IMR-90 (cell line): ENCODE measurements at regions not wholly inside any gene's neighbourhood (a gene's known extent, or its start where the extent isn't known, plus 50 kb on each side); places are given as distances from the start of the nearest gene placed in this dataset.

Experiments used
- ATAC-seq: fragments of 200-7000 bp; cut with Tn5 transposase; 2 replicates; pipeline ENCODE4 v1.9.1; 2020; ENCODE audit warnings: low read depth, mild to moderate bottlenecking, moderate library complexity
- BruUV-seq: library from RNA; stranded (reverse); fragments of 400-500 nt; replicated peaks from 2 replicates; lab custom pipeline; 2021; lab: Mats Ljungman, UMichigan
- CTCF ChIA-PET: fragments of 300-600 bp; formaldehyde crosslinking; extraction: SDS; loops from one replicate; lab custom pipeline; 2021; ENCODE audit warnings: antibody characterized with exemption; lab: Yijun Ruan, JAX
- POLR2A ChIA-PET: fragments of 300-600 bp; sonication (Branson Sonifier 250); formaldehyde crosslinking; loops from one replicate; lab custom pipeline; 2022; ENCODE audit warnings: antibody characterized with exemption; ENCODE audit not compliant: unreplicated experiment; lab: Charles Lee
- DNase-seq: peaks from one replicate; pipeline ENCODE4 v3.0.0; 2013
- H2AFZ ChIP-seq: replicated peaks from 2 replicates; pipeline ENCODE3; 2013; ENCODE audit warnings: low read length, mild to moderate bottlenecking; ENCODE audit not compliant: poor library complexity
- H2AK5ac ChIP-seq: 2 replicates; pipeline ENCODE4 v1.6.1; 2013; ENCODE audit warnings: low read depth, low read length, inconsistent platforms
- H2AK9ac ChIP-seq: replicated peaks from 2 replicates; pipeline ENCODE3; 2013; ENCODE audit warnings: mild to moderate bottlenecking, low read depth, low read length, moderate library complexity; ENCODE audit not compliant: poor library complexity
- H2BK120ac ChIP-seq: 2 replicates; pipeline ENCODE4 v1.6.1; 2013; ENCODE audit warnings: low read depth, low read length, inconsistent platforms
- H2BK15ac ChIP-seq: 3 replicates; pipeline ENCODE4 v1.6.1; 2013; ENCODE audit warnings: low read depth, low read length, inconsistent platforms
- H2BK20ac ChIP-seq: 2 replicates; pipeline ENCODE4 v1.6.1; 2013; ENCODE audit warnings: low read depth, mild to moderate bottlenecking, inconsistent platforms, low read length, moderate library complexity
- H2BK5ac ChIP-seq: 2 replicates; pipeline ENCODE4 v1.6.1; 2013; ENCODE audit warnings: mild to moderate bottlenecking, low read depth, low read length, inconsistent platforms; ENCODE audit not compliant: poor library complexity, severe bottlenecking
- H3K14ac ChIP-seq: replicated peaks from 2 replicates; pipeline ENCODE4 v1.6.1; 2013; ENCODE audit warnings: low read depth, low read length, inconsistent platforms
- H3K18ac ChIP-seq: 2 replicates; pipeline ENCODE4 v1.6.1; 2013; ENCODE audit warnings: low read depth, low read length, control low read depth
- H3K23ac ChIP-seq: 2 replicates; pipeline ENCODE4 v1.6.1; 2013; ENCODE audit warnings: low read depth, low read length, inconsistent platforms
- H3K27ac ChIP-seq: 2 replicates; pipeline ENCODE4 v1.5.1; 2013; ENCODE audit warnings: mild to moderate bottlenecking, control low read depth, low read length; ENCODE audit not compliant: insufficient read depth
- H3K27me3 ChIP-seq: 2 replicates; pipeline ENCODE4 v1.6.1; 2013; ENCODE audit warnings: low read length; ENCODE audit not compliant: control insufficient read depth, insufficient read depth
- H3K36me3 ChIP-seq: 2 replicates; pipeline ENCODE4 v1.6.1; 2013; ENCODE audit warnings: low read length, mixed read lengths; ENCODE audit not compliant: control insufficient read depth, insufficient read depth
- H3K4ac ChIP-seq: 2 replicates; pipeline ENCODE4 v1.6.1; 2013; ENCODE audit warnings: low read depth, low read length, inconsistent platforms
- H3K4me1 ChIP-seq: 2 replicates; pipeline ENCODE4 v1.6.1; 2013; ENCODE audit warnings: low read length, mixed read lengths; ENCODE audit not compliant: control insufficient read depth, insufficient read depth
- H3K4me2 ChIP-seq: 2 replicates; pipeline ENCODE4 v1.6.1; 2013; ENCODE audit warnings: low read depth, mild to moderate bottlenecking, control low read depth, low read length, moderate library complexity
- H3K4me3 ChIP-seq: 2 replicates; pipeline ENCODE4 v1.5.1; 2013; ENCODE audit warnings: low read depth, mild to moderate bottlenecking, control low read depth, low read length, moderate library complexity; ENCODE audit not compliant: insufficient read depth
- H3K56ac ChIP-seq: 2 replicates; pipeline ENCODE4 v1.6.1; 2013; ENCODE audit warnings: low read length, inconsistent platforms; ENCODE audit not compliant: insufficient read depth; ENCODE audit errors: extremely low read depth
- H3K79me1 ChIP-seq, 2 experiments: 2 replicates each; pipeline ENCODE4 v1.6.1; 2013; ENCODE audit warnings: low read length in 2 of 2, inconsistent platforms in 1 of 2, low read depth in 1 of 2
- H3K9ac ChIP-seq: 2 replicates; pipeline ENCODE4 v1.6.1; 2013; ENCODE audit warnings: low read depth, low read length, control low read depth
- H3K9me1 ChIP-seq: 2 replicates; pipeline ENCODE4 v1.6.1; 2013; ENCODE audit warnings: low read length, inconsistent platforms; ENCODE audit not compliant: insufficient read depth
- H3K9me3 ChIP-seq: 2 replicates; pipeline ENCODE4 v1.6.1; 2013; ENCODE audit warnings: low read length; ENCODE audit not compliant: control insufficient read depth, insufficient read depth
- H4K20me1 ChIP-seq: 2 replicates; pipeline ENCODE4 v1.6.1; 2013; ENCODE audit warnings: low read length, inconsistent platforms; ENCODE audit not compliant: insufficient read depth
- H4K5ac ChIP-seq: 2 replicates; pipeline ENCODE4 v1.6.1; 2013; ENCODE audit warnings: mild to moderate bottlenecking, low read depth, low read length, control low read depth
- H4K8ac ChIP-seq, 2 experiments: 2 replicates each; pipeline ENCODE4 v1.6.1; 2013; ENCODE audit warnings: low read depth in 2 of 2, low read length in 2 of 2, control low read depth in 1 of 2, inconsistent platforms in 1 of 2
- H4K91ac ChIP-seq: 2 replicates; pipeline ENCODE4 v1.6.1; 2013; ENCODE audit warnings: low read depth, low read length, inconsistent platforms; ENCODE audit not compliant: insufficient read depth
- BHLHE40 ChIP-seq: fragments of 150-350 bp; IDR thresholded peaks from 2 replicates; pipeline ENCODE4 v1.6.1; 2016; ENCODE audit warnings: mild to moderate bottlenecking, low read depth, low read length
- CEBPB ChIP-seq: IDR thresholded peaks from 2 replicates; pipeline ENCODE4 v1.6.1; 2012; ENCODE audit warnings: low read depth, low read length, improper control_type of control experiment
- CHD1 ChIP-seq: IDR thresholded peaks from 2 replicates; pipeline ENCODE4 v1.6.1; 2012; ENCODE audit warnings: low read depth, low read length, improper control_type of control experiment
- FOS ChIP-seq: fragments of 150-350 bp; IDR thresholded peaks from 2 replicates; pipeline ENCODE4 v1.6.1; 2016; ENCODE audit warnings: low read depth, low read length
- MAFK ChIP-seq: IDR thresholded peaks from 2 replicates; pipeline ENCODE4 v1.6.1; 2012; ENCODE audit warnings: low read depth, low read length, improper control_type of control experiment
- MAZ ChIP-seq: IDR thresholded peaks from 2 replicates; pipeline ENCODE4 v1.6.1; 2012; ENCODE audit warnings: low read depth, mild to moderate bottlenecking, low read length, improper control_type of control experiment, moderate library complexity, borderline replicate concordance
- MXI1 ChIP-seq: IDR thresholded peaks from 2 replicates; pipeline ENCODE4 v1.6.1; 2012; ENCODE audit warnings: low read depth, mild to moderate bottlenecking, low read length, moderate library complexity, borderline replicate concordance
- NFE2L2 ChIP-seq: fragments of 150-350 bp; IDR thresholded peaks from 2 replicates; pipeline ENCODE4 v1.6.1; 2016; ENCODE audit warnings: low read depth, mild to moderate bottlenecking, low read length
- POLR2A ChIP-seq: IDR thresholded peaks from 2 replicates; pipeline ENCODE4 v1.6.1; 2012; ENCODE audit warnings: mild to moderate bottlenecking, low read depth, low read length
- RAD21 ChIP-seq: IDR thresholded peaks from 2 replicates; pipeline ENCODE4 v1.6.1; 2012; ENCODE audit warnings: low read length, improper control_type of control experiment
- RCOR1 ChIP-seq: IDR thresholded peaks from 2 replicates; pipeline ENCODE4 v1.6.1; 2012; ENCODE audit warnings: mild to moderate bottlenecking, low read length, improper control_type of control experiment; ENCODE audit not compliant: insufficient replicate concordance
- RFX5 ChIP-seq: IDR thresholded peaks from 2 replicates; pipeline ENCODE4 v1.8.0; 2012; ENCODE audit warnings: low read depth, mild to moderate bottlenecking, low read length, moderate library complexity
- SMC3 ChIP-seq: fragments of 150-350 bp; IDR thresholded peaks from 2 replicates; pipeline ENCODE4 v1.6.1; 2016; ENCODE audit warnings: low read depth, mild to moderate bottlenecking, antibody characterized with exemption, low read length, moderate library complexity
- WGBS, 2 experiments: methylation state at CpG; one replicate each; pipeline versions ENCODE4 v1.1.5 to v1.1.7; 2013; ENCODE audit warnings: missing lambda C conversion rate in 2 of 2; ENCODE audit not compliant: insufficient read length in 1 of 2; ENCODE audit errors: extremely low coverage in 2 of 2; 5-methylcytosine and 5-hydroxymethylcytosine counted together
- dilution Hi-C: fragments of 300-500 bp; cut with HindIII; formaldehyde crosslinking; loops from one replicate; pipeline ENCODE4 v1.14.3; 2018; ENCODE audit warnings: low sequenced_read_pairs; ENCODE audit not compliant: unreplicated experiment
- in situ Hi-C: fragments of 300-500 bp; cut with MboI; formaldehyde crosslinking; loops from 3 replicates; pipeline ENCODE4 v1.14.3; 2019; ENCODE audit warnings: low sequenced_read_pairs, inconsistent platforms, mixed read lengths
- intact Hi-C: fragments of 100-400 bp; cut with micrococcal nuclease; formaldehyde crosslinking; loops from 2 replicates; pipeline ENCODE4 v1.10.0; 2022
- TF ChIP-seq, protein P1 (sequence below): fragments of 150-350 bp; IDR thresholded peaks from 2 replicates; pipeline ENCODE4 v1.6.1; 2017; ENCODE audit warnings: mild to moderate bottlenecking, antibody characterized with exemption, low read length, low read depth

DNA sequence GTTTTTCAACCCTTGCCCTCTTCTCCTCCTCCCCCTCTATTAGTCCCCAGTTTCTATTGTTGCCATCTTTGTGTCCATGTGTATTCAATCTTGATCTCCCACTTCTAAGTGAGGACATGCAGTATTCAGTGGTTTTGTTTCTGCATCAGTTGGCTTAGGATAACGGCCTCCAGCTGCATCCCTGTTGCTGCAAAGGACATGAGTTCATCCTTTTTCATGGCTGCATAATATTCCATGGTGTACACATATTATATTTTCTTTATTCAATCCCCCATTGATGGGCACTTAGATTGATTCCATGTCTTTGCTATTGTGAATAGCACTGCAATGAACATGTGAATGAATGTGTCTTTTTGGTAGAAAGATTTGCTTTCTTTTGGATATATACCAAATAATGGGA, 190.4 kb upstream of the LYZL1 start:
- TF ChIP-seq MAZ (no peak), RFX5 (no peak), CEBPB (no peak), NFE2L2 (no peak), CHD1 (no peak), MXI1 (no peak), SMC3 (no peak), MAFK (no peak), RCOR1 (no peak), FOS (no peak), RAD21 (no peak), POLR2A (no peak), BHLHE40 (no peak)
- TF ChIP-seq, protein P1, sequence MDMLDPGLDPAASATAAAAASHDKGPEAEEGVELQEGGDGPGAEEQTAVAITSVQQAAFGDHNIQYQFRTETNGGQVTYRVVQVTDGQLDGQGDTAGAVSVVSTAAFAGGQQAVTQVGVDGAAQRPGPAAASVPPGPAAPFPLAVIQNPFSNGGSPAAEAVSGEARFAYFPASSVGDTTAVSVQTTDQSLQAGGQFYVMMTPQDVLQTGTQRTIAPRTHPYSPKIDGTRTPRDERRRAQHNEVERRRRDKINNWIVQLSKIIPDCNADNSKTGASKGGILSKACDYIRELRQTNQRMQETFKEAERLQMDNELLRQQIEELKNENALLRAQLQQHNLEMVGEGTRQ = no peak
- Histone ChIP-seq H3K14ac (no peak overlapping the region), H3K9me3 (peaks cover 4% of the 10 kb centered on the region), H3K56ac (no peak overlapping the region), H3K18ac (no peak overlapping the region), H3K4me3 (no peak overlapping the region), H2BK15ac (no peak overlapping the region), H4K20me1 (no peaks in the 10 kb centered on the region), H3K36me3 (no peaks in the 10 kb centered on the region), H2BK5ac (no peak overlapping the region), H3K4me2 (no peak overlapping the region), H2AFZ (no peak overlapping the region), H3K23ac (no peak overlapping the region), H4K91ac (no peak overlapping the region), H4K8ac (no peak overlapping the region), H3K4ac (no peak overlapping the region), H3K79me1 (no peaks in the 10 kb centered on the region), H2BK20ac (no peak overlapping the region), H4K5ac (no peak overlapping the region), H3K27me3 (peaks cover 24% of the 10 kb centered on the region), H2AK9ac (no peak overlapping the region), H2AK5ac (no peak overlapping the region), H3K9ac (no peak overlapping the region), H3K4me1 (no peaks in the 10 kb centered on the region), H2BK120ac (no peak overlapping the region), H3K9me1 (no peaks in the 10 kb centered on the region), H3K27ac (no peak overlapping the region)
- ChIA-PET CTCF (no interaction called here), POLR2A (no interaction called here)
- DNase-seq (no peak), ATAC-seq (no peak)
- in situ Hi-C loops (no loop called here), dilution Hi-C loops (no loop called here), intact Hi-C loops (no loop called here)
- BruUV-seq = no TSS peak
- WGBS, 2 experiments = no CpG with 5 or more reads among the region's 1 CpG
